NCI-H2081 treated with DMSO at 0.1 percent for 48 hours (cell line): ENCODE measurements at regions not wholly inside any gene's neighbourhood (a gene's known extent, or its start where the extent isn't known, plus 50 kb on each side); places are given as distances from the start of the nearest gene placed in this dataset.

Source experiments
- DNase-seq: peaks from one replicate; lab custom pipeline; 2025; lab: John Stamatoyannopoulos, UW

DNA sequence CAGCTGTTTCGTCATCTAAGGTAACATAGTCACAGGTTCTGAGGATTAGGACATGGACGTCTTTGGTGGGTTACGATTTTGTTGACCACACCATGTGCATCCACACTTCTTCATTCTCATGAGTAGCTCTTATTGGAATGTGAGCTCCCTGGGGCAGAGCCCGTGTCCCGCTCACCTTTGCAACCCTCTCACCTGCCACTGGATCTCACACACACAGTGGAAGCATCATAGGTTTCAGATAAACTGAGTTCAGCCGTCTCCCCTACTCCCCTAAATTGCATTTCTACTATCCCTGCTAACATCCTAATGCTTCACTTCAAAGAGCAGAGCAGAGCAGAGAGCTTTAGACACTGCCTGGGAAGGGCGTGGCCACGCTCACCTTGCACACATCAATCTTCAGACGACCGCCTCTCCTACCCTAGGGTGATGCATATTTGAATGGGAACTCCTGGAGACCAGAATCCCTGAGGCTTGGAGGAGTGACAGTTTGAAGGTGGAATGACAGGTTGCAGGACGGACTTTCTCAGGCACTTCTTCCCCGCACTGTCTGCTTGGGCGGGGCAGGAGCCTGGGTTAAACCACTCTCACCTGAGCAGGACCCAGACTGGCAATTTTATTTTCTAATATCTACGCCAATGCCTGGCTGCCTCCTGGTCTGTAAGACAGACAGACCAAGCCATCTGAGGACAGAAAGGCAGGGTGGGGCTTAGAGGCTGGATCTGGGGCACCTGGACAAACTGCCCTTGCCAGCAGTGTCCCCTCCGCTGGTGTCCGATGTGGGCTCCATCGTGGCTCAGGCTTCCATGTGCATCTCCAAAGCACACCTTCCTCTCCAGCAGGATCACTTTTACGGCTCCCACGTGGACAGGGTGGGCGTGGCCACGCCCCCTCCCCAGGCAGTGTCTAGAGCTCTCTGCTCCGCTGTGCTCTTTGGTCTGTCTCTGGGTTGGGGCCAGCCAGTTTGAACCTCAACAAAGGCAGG is 229.5 kb upstream of the COPS8 start:
- no peak for DNase-seq

DNA sequence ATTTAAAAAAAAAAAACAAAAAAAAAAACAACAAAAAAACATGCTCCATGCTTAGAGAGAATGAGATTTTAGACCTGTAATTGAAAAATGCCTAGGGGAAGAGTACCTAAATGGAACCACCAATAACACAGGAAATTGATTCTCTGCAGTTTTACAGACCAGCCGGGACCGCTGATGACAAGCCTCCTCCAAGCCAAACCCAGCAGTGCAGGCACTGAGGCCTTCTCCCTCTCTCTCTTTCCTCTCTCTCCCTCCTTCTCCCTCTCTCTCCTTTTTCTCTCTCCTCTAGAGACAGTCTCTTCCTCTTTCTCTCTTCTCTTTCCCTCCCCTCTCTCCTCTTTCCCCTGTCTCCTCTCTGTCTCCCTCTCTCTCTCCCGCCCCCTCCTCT is 228.8 kb upstream of the COPS8 start:
- no peak for DNase-seq

DNA sequence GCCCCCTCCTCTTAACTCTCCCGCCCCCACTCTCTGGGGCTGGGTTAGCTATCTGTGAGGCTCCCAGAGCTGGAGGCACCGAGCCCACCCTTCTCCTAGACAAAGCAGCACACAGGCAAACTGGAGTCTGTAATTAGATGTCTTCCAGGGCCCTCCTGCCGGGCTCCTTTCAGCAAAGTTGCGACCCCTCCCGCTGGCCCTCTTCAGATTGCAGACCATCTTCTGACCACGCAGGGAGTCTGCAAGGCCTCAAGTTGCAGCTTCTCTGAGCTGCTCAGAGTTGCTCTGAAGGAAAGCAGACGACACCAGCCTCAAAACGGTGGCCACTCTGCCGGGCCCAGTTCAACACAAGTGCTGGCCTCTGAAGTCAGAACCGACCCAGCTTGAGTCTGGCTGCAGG is 228.4 kb upstream of the COPS8 start:
- no peak for DNase-seq

DNA sequence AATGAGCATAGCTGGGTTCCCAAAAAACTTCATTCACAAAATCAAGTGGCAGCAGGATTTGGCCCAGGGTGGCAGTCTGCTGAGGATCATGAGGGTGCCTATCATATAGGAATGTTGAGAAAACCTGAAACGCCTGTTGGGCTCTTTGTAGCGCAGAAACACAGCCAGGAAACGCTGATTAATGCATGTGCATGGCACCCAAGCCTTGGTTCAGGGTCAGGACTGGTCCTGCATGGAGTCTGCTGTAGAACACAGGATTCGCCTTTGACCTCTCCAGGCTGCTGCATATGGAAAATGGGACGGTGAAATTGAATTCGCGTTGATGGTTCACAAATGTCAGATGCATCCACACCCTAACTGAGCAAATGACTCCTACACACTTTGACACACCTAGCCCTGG is 227.9 kb upstream of the COPS8 start:
- DNase-seq = no peak

DNA sequence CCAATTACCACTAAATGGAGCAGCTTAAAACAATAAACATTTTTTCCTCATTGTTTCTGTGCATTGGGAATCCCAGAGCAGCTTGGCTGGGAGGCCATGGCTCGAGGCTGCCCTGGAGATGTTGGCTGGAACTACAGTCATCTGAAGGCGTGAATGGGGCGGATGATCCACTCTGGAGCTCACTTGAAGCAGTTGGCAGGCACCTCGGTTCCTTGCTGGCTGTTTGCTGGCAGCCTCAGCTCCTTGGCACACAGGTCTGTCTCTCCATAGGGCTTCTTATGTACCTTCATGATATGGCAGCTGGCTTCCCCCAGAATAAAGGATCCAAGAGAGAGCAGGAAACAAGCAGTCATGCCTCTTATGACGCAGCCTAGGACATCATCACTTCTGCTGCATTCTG is 227.0 kb upstream of the COPS8 start:
- DNase-seq = no peak

DNA sequence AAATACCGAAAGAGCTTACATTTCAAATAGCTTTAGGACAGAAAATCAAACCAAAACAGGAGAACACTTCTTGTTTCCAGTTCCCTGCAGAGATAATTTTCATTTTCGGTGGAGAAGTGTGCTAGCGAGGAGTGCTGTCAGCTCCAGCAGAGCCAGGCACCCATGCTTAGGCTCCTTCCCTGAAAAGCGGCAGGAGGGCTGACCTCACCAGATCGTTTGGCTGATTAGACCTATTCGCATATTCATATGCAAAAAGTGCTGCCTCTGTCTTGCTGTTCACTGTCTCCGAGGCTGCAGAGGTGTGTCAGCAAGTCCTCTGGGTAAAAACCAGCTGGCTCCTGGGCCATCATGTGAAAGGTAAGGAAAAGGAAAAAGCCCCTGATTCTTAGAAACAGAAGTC is 225.8 kb upstream of the COPS8 start:
- DNase-seq = no peak

DNA sequence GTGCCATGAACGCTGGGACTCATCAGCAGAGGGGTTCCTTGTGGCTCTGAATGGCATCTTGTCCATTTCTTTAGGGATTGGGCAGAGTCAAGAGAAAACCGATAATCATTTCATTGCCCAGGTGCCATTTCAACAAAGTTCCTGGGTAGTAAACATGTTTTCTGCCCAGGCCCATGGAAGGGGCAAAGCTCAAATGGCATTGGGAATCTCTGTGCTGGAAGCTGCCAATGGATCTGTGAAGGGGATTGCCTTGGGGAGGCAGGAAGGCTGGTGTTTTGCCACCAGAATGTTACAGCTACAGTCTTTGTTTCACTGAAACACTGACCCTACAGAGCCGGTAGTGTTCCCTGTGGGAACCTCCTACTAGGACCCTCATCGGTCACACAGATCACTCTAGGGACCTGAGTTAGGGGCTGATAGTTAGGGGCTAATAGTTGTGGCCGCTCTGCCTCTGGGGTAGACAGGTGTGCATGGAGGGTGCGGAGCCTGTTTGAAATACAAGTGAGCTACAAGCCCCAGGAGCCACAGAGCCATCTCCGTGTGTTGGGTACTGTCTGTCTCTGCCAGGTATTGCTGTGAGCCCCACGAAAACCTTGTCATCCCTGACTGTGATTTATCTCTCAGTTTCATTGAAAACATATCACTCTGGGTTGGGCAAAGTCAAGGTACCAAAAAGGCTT is 224.4 kb upstream of the COPS8 start:
- DNase-seq = no peak

DNA sequence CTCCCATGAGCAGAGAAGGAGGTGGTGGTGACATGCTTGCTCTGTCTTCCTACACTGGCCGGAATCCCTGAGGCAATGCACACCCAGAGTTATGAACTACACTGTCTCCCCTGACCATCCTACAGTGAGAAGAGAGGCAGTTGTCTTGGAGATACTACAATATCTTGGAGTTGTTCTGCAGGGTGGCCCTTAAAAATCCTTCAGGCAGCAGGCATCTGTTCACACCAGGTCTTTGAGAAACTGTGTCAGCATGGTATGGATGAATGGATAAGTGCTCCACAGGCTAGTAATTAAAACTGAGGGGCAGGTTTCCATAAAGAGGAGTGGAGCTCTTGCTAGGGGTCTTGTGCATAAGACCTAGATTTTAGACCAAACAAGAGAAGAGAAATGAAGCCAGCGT is 223.7 kb upstream of the COPS8 start:
- DNase-seq = no peak

DNA sequence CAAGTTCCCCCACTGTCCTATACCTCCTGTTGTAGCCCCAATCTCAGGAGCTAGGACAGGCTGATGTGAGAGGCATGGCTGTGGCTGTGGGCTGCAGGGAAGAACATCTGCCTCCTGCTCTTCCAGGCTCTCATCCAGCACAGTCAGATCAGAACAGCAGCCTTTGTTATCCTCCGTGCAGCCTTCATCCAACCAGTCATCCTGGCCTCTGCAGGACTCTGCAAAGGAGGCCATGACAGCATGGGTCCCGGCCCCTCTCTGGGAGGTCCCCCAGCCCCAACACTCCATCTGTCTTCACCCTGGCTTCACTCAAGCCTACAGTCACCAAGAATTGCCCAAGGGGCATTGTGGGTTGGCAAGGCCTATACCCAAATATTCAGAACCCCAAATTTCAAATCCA is 223.2 kb upstream of the COPS8 start:
- no peak for DNase-seq

DNA sequence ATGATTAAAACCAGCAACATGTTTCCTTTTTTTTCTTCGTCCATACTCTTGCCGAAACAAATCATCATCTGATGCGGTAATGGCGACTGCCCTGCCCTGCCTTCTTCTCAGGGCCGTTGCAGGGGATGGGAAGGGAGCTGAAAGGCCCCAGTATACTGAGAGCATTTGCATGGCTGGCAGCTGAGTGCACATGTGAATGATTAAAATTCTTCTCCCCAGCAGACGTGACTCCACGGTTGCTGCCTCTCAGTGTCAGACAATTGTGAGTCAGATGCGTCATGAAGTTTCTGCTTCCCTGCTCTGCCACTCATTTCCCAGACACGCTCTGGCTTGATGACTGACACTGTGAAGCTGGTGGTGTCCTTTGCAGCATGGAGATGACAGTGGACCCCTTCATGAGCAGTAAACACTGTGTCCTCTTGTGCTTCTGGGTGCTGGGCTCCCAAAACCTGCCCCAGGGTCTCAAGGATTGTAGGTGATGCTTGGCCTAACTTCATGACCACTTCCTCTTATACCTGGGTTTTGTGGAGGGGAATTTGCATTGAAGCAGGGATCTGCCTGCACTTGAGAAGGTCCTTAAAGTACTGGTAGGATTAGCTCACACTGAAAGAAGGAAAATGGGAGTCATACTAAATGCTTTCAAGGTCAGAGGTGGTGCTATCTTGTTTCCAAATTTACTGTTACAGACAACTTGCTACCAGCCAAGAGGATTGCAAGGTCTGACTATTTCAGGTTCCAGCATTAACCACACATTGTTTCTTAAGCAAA is 222.5 kb upstream of the COPS8 start:
- DNase-seq = no peak

DNA sequence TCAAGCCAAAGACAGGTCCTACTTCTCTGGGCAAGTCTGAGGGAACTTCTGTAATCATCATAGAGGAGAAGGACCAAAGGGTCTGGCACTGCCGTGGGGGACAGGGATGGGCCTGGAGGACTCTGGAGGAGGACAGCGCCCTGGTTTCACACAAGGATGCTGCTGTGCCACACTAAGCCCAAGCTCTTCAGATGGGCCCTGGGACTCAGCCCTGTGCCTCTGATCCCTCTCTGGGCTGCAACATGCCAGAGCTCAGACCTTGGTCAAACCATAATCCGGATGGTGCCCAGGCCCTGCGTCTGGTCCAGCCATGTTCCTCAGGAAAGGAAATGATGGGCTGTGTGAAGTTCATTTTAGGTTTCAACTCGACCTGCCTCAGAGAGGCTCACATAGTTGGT is 222.0 kb upstream of the COPS8 start:
- no peak for DNase-seq

DNA sequence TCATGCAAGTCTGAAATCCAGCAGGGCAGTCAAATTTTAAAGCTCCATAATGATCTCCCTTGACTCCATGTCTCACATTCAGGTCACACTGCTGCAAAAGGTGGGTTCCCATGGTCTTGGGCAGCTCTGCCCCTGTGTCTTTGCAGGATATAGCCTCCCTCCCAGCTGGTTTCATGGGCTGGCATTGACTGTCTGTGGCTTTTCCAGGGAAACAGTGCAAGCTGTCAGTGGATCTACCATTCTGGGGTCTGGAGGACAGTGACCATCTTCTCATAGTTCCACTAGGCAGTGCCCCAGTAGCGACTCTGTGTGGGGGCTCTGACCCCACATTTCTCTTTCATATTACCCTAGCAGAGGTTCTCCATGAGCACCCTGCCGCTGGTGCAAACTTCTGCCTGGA is 220.6 kb upstream of the COPS8 start:
- no peak for DNase-seq

DNA sequence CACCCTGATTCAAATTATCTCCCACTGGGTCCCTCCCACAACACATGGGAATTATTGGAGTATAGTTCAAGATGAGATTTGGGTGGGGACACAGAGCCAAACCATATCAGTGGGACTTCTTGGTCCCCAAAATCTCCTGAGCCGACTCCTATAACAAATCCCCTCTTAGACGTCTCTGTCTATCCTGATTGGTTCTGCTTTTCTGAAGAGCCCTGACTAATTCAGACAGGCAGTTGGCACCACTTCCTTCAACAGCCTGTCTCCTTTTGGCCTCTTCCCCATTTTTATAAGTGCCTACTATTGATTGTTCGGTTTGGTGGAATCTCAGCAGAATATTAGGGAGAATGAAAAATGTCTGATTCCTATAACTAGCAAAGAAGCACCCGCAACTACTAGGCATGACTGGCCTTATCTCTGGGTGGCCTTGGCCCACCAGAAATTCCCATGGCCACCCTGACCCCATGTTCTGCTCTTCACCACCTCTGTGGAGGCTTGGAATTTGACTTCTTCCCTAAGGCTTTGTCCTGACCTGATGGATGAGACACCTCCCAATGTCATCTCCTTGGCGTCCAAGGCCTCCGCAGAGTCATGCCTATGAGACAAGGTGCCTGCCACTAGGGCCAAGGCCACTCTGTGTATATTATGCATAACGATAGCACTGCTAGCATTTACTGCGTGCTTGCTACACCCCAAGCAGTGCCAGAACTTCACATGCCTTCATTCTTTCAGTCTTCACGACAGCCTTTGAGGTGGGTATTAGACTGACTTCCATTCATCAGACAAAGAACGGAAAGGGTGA is 218.9 kb upstream of the COPS8 start:
- DNase-seq = no peak

DNA sequence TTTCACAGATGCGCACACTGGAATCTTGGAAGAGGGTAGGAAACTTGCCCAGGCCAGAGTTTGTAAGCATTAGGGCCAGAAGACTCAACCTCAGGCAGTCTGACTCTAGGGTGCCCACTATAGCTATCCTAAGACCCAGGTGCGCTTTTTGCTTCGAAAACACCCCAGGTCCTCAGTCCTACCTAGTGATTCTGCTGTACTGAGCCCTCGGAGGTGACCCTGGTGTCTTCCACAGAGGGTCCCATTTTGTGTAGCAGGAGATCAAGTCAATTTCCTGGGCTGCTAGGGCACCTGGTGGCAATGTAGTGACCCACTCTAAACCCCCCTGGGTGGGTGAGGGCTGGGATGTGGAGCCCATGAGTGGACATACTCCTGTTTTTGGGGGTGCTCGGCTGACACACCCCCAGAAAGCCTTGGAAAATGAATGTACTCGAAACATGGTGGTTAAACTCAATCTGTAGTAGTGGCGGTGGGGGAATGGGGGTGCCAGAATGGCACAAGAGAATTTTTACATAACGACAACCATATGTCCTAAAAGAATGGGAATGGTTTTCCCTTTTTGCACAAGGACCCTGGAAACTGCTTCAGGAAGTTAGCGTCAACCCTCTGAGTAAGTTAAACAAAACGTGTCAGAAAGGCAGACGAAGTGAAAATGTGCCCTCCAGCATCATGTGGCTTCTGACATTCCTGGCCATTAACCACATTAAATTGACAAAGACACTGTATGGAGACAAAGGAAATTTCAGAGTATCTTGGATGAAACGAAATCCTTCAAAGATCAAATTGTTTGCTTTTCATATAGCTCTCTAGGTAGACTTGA is 218.0 kb upstream of the COPS8 start:
- DNase-seq = no peak

DNA sequence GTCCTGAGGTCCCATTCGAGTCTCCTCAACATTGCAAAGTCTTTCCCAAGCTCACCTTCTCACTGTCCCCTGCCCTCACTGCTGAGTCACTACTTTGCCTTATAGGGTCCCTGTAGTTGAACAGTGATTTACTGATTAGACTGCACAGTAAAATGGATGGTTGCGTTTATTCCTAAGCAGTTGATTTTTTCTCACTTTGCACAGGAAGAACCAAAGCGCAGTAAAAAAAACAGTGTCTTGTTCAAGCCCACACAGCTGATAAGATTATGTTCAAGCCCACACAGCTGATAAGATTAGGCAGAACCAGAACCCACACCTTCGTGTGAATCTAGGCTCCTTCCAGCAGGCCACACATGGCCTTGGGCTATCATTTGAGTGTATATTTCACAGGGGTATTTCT is 215.3 kb upstream of the COPS8 start:
- DNase-seq = no peak

DNA sequence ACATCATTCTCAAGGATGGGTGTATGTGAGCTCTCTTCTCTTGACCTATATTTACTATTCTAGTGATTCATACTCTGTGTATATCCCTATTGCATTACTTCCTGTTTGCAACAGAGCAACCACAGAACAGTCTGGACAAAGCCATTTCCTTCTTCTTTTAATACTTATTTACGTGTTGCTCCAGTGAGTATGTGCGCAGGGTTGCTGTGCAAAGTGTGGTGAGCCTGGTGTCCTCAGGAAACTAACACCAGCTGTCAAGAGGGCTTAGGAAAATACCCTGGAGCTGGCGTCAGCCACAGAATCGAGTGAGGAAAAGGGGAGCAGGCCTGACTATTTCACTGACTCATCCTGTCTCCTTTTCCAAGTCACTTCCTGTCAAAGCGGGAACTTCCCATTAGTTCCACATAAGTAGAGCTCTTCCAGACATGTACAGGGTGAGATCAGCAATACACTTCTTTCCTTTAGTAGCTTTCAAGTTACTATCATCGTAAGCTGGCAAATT is 214.1 kb upstream of the COPS8 start:
- DNase-seq = no peak

DNA sequence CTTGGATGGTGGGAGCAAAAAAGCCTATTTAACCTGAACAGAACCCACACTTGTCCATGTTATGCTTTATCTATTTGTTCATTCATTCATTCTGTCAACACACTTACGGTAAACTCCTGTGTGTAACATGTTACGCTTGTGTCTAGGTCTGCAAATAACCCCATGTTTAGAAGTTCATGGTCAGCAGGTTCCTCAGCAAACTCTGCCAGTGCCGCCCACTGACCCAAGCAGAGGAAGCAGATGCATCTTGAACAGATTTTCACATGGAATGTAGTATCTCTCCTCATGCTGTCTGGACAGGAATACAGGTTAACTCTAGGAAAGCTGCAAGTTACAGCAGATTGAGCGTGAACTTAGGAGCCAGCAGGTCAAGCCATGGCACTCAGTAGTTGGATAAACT is 213.7 kb upstream of the COPS8 start:
- no peak for DNase-seq

DNA sequence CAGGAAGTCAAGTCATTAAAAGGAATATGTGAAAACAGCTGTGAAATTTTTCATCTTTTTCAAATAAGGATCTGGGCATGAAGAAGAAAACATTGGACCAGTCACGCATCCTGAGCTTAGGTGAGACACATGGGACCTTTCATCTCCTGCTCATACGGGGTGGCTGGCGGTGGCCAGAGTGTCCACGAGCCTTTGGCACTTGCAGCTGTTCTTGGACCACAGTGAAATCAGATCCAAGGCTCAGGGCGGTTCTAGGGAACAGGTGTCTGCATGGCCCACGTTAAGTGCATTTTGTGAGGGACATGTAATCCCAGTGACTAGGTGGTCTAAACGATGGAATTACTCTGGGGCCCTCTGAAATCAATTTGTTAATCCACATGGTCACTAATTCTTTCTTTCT is 212.7 kb upstream of the COPS8 start:
- no peak for DNase-seq

DNA sequence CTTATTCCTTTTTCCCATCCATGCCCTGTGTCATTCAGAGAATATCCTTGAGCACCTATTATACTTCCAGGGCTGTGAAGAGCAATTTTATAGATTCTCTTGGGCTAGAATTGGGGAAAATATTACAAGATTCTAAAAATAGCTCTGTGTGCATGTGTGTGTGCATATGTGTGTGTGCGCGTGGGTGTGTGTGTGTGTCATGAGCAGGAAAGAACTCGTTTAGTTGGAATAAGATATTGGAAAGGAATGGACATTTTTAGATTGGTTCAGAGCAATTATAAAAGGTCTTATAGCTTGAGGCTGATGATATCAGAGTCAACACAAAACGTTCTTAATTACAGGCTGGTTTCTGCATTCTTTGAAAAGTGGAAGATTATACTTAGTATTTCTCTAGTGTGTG is 212.1 kb upstream of the COPS8 start:
- no peak for DNase-seq

DNA sequence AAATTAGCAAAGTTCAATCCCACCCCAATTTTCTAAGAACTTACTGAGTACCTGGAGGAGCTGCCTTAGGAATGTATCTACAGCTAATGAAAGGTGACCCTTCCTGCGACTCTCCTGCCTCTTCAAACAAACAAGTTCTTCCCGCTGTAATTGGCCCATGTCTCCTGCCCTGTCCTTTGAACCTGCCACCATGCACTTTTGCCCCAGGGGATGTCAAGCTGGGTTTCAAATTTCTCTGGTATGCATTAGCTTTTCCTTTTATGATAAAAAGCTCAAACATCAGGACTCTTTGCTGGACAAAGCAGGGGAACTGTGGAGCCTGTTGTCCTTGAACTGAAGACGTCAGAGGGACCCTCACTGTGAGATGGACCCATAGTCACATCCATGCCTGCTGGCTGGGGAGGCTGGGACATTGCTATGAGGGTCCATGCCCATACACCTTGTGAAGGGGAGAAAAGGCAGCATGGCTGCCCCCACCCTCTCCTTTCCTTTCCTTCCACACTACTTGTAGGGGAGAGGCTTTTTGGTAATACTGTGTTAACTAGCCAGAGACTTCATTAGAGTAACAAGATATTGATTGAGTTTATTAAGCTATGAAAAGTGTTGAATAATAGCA is 210.7 kb upstream of the COPS8 start:
- DNase-seq = no peak
